IPS DF 6.9 (cell line): ENCODE measurements at regions not wholly inside any gene's neighbourhood (a gene's known extent, or its start where the extent isn't known, plus 50 kb on each side); places are given as distances from the start of the nearest gene placed in this dataset.
"Not testable (repeated sequence)": the region's sequence is repeated elsewhere in the genome, so short reads cannot be mapped to it uniquely, and the experiment has no call there.

Experiments used
- DNase-seq: peaks from one replicate; pipeline ENCODE4 v3.0.0-alpha.2; 2013; ENCODE audit warnings: low read depth, low spot score
- H3K27ac ChIP-seq: one replicate; pipeline ENCODE4 v1.5.1; 2013; ENCODE audit warnings: low read length, control low read depth
- H3K27me3 ChIP-seq: 2 replicates; pipeline ENCODE4 v1.6.1; 2013; ENCODE audit warnings: mild to moderate bottlenecking, low read length; ENCODE audit not compliant: control insufficient read depth, insufficient read depth
- H3K36me3 ChIP-seq: 2 replicates; pipeline ENCODE4 v1.6.1; 2013; ENCODE audit warnings: low read length; ENCODE audit not compliant: control insufficient read depth, insufficient read depth
- H3K4me1 ChIP-seq: 2 replicates; pipeline ENCODE4 v1.6.1; 2013; ENCODE audit warnings: low read length; ENCODE audit not compliant: control insufficient read depth, insufficient read depth
- H3K4me3 ChIP-seq: 2 replicates; pipeline ENCODE4 v1.5.1; 2013; ENCODE audit warnings: mild to moderate bottlenecking, low read length
- H3K9me3 ChIP-seq: 2 replicates; pipeline ENCODE4 v1.6.1; 2013; ENCODE audit warnings: low read length, inconsistent platforms; ENCODE audit not compliant: control insufficient read depth, insufficient read depth
- WGBS: extraction: QIAGEN DNeasy Blood & Tissue Kit; methylation state at CpG from one replicate; pipeline ENCODE4 v1.1.7; 2013; ENCODE audit warnings: mixed read lengths, missing lambda C conversion rate; ENCODE audit not compliant: insufficient read length, insufficient coverage; 5-methylcytosine and 5-hydroxymethylcytosine counted together

DNA sequence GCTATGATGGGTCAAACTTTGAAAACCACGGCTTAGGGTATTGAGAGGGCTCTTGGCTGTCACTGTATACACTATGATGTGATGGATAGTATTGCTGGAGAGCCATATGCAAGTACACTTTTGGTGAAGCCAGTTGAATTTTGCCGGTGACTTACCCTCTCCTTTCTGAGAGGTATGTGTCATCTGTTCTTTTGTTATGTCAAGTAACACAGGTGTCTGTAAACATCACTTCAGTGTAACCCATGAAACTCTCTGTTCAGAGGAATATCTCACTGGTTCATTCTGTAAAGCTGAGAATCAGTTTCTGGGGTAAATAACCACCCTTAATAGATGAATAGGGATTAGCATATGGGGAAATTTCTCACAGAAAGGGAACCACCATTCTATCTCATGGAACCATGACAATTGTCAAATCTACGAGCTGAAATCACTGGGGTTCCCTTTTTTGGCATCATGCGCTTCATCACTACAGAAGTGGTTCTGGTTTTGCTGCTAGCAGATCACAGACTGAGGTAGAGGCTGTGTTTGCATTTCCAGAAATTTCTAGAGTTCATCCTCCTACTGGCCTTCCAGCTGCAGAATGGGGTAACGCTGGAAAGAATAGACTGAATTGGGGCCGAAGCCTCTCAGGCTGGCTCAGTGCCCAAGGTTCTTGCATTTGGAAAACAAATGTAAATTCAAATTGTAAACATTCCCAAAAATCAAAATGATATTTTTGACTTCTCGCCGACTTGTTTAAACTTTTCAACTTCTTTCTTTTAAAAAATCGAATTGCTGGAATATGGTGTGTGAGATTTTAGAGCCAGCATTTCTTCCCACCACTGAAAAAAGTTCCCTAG lies 83.3 kb upstream of the CREB5 start:
- H3K4me1 ChIP-seq, result peaks cover 1% of the 10 kb centered on the region; the same call in 1 of the 2 replicates
- H3K27me3 ChIP-seq, result no peaks in the 10 kb centered on the region
- no peak overlapping the region for H3K4me3 ChIP-seq
- H3K27ac ChIP-seq, result no peak overlapping the region
- no peak for DNase-seq
- no peaks in the 10 kb centered on the region for H3K9me3 ChIP-seq
- 100% methylated on average over 3 of the region's 9 CpGs for WGBS
- H3K36me3 ChIP-seq, result no peaks in the 10 kb centered on the region

DNA sequence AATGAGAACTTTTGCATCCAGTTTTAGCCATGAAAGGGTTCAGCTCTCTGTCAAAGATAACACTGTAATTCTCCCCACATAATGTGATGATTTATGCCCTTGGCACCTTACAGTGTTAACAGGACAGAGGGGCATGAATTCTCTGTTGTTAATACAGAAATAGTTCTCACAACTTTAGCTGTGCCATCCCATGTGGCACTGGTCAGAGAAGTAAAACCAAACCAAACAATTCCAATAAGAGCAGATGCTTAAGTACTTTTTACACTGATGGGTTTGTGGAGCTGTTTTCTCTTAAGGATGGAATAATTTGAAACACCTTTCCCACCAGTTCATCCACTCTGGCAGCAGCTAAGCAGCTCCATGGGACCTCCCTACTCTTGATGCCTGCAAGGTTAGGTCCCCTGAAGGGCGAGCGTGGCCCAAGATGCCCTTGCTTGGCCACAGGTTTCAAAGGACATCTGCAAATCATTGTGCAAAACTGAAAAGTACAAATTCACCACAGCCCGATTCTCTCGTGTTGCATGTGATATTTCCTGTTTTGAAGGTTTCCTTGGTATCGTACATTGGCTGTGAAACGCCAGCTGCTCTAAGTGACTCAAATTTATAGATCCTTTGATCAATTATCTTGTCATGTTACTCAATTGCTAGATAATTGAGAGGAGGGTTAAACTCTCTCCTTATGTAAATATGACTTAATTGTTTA lies 82.5 kb upstream of the CREB5 start:
- no peak for DNase-seq
- H3K4me3 ChIP-seq, result no peak overlapping the region
- no CpG with 5 or more reads among the region's 6 CpGs for WGBS

GRCh38 chr7:28330384-28331070 lies 81.8 kb upstream of the CREB5 start:
- H3K4me3 ChIP-seq, result no peak overlapping the region
- no peaks in the 10 kb centered on the region for H3K36me3 ChIP-seq
- no peak overlapping the region for H3K27ac ChIP-seq
- H3K4me1 ChIP-seq, result peaks cover 1% of the 10 kb centered on the region; the same call in 1 of the 2 replicates
- WGBS, result no CpG with 5 or more reads among the region's 4 CpGs
- H3K27me3 ChIP-seq, result no peaks in the 10 kb centered on the region
- DNase-seq, result no peak
- H3K9me3 ChIP-seq, result no peaks in the 10 kb centered on the region

More for the DNA sequence above, 82.5 kb upstream of the CREB5 start:
- Histone ChIP-seq H3K27ac (no peak overlapping the region), H3K36me3 (no peaks in the 10 kb centered on the region), H3K9me3 (no peaks in the 10 kb centered on the region), H3K27me3 (no peaks in the 10 kb centered on the region), H3K4me1 (peaks cover 1% of the 10 kb centered on the region; the same call in 1 of the 2 replicates)

DNA sequence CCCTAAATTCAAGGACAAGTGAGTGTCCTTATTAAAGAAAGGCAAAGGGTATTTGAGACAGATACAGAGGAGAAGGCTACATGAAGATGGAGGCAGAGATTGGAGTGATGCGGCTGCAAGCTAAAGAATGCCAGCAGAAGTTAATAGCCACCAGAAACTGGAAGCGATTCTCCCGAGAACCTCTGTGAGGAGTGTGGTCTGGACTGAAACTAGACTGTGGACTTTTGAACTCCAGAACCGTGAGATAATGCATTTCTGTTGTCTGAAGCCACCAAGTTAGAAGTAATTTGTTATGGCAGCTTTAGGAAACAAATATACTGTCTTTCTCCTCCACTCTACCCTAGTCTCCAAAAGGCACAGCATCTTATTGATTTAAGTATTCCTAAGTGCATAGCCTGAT lies 80.3 kb upstream of the CREB5 start:
- DNase-seq, result no peak
- Histone ChIP-seq H3K4me3 (no peak overlapping the region), H3K27me3 (no peaks in the 10 kb centered on the region), H3K27ac (no peak overlapping the region), H3K36me3 (no peaks in the 10 kb centered on the region), H3K9me3 (no peaks in the 10 kb centered on the region), H3K4me1 (peaks cover 1% of the 10 kb centered on the region; the same call in 1 of the 2 replicates)
- WGBS, result no CpG with 5 or more reads among the region's 4 CpGs

DNA sequence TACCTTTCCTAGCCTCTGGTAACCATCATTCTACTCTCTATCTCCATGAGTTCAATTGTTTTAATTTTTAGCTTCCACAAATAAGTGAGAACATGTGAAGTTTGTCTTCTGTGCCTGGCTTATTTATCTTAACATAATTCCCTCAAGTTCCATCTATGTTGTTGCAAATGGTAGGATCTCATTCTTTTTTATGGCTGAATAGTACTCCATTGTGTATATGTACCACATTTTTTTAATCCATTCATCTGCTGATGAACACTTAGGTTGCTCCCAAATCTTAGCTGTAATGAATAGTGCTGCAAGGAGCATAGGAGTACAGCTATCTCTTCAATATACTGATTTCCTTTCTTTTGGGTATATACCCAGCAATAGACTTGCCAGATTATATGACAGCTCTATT lies 78.8 kb upstream of the CREB5 start:
- H3K27ac ChIP-seq, H3K4me3 ChIP-seq, H3K4me1 ChIP-seq, H3K36me3 ChIP-seq, H3K9me3 ChIP-seq, H3K27me3 ChIP-seq, DNase-seq: not testable (repeated sequence)

- Histone ChIP-seq H3K27ac (no peak overlapping the region), H3K4me3 (no peak overlapping the region), H3K9me3 (no peaks in the 10 kb centered on the region), H3K4me1 (no peaks in the 10 kb centered on the region), H3K27me3 (no peaks in the 10 kb centered on the region), H3K36me3 (no peaks in the 10 kb centered on the region)
- no peak for DNase-seq
- WGBS, result no CpG with 5 or more reads among the region's 2 CpGs
These were observed 75.5 kb upstream of the CREB5 start for GRCh38 chr7:28336806-28337205.

DNA sequence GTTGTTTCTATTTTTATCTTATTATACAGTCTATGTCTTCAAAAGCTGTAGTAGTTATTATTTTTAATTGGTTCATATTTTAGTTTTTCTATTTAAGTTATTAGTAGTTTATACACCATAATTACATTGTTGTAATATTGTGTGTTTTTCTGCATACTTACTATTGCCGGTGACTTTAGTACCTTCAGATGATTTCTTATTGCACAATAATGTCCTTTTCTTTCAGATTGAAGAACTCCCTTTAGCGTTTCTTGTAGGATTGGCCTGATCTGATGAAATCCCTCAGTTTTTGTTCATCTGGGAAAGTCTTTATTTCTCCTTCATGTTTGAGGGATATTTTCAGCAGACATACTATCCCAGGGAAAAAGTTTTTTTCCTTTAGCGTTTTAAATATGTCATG lies 74.3 kb upstream of the CREB5 start:
- H3K4me3 ChIP-seq, result no peak overlapping the region
- no peak for DNase-seq
- H3K27me3 ChIP-seq, result no peaks in the 10 kb centered on the region
- WGBS, result no CpG with 5 or more reads among the region's 3 CpGs
- no peaks in the 10 kb centered on the region for H3K36me3 ChIP-seq
- H3K4me1 ChIP-seq, result no peaks in the 10 kb centered on the region
- no peak overlapping the region for H3K27ac ChIP-seq
- no peaks in the 10 kb centered on the region for H3K9me3 ChIP-seq

GRCh38 chr7:28343462-28343861 lies 68.9 kb upstream of the CREB5 start:
- Histone ChIP-seq H3K27ac (no peak overlapping the region), H3K27me3 (no peaks in the 10 kb centered on the region), H3K4me1 (no peaks in the 10 kb centered on the region), H3K4me3 (no peak overlapping the region), H3K9me3 (no peaks in the 10 kb centered on the region), H3K36me3 (no peaks in the 10 kb centered on the region)
- no CpG with 5 or more reads among the region's 1 CpG for WGBS
- DNase-seq, result no peak

DNA sequence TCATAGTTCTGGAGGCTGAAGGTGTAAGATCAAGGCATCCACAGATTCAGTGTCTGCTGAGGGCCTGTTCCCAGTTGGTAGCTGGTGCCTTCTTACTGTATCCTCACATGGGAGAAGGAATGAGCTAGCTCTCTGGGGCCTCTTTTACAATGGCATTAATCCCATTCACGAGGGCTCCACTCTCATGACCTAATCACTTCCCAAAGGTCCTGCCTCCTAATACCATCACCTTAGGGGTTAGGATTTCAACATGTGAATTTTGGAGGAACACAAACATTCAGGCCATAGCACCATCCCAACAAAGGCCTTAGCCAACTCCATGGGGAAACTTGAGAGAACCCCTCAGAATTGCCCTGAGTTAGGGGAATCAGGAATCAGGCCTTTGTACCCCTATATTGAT lies 66.1 kb upstream of the CREB5 start:
- Histone ChIP-seq H3K27ac (no peak overlapping the region), H3K36me3 (no peaks in the 10 kb centered on the region), H3K9me3 (no peaks in the 10 kb centered on the region), H3K4me3 (no peak overlapping the region), H3K27me3 (no peaks in the 10 kb centered on the region), H3K4me1 (no peaks in the 10 kb centered on the region)
- DNase-seq, result no peak
- WGBS, result no CpG with 5 or more reads among the region's 1 CpG

DNA sequence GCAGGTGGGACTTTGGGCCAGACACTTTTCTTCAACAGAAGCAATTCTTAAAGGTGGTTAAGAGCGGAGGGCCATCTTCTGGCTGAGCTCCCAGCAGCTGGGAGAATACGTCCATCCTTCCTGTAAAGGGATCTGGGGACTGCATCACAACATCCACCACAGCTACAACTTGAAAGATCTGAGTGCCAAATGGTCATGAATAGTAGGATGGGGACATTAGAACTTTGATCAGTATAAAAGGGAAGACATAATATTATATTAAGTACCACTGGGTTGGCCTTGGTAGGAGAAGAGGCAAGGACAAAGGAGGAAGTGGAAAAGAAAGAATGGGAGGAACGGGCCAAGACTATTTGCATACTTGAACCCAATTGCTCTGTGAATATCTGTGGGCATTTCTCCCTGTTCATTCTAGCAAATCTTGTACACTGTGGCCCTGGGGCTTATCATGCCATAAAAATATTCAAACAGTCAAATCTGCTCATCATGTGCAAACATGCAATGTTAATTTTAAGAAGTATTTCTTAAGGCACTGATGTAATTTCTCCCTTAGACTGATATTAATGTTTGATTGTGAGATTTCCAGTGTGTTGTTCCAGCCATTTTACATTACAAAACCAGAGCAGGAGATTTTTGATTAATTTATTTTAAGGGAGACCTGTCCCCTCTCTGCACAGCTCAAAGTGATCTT lies 65.5 kb upstream of the CREB5 start:
- no peak for DNase-seq
- Histone ChIP-seq H3K4me3 (no peak overlapping the region), H3K27me3 (no peaks in the 10 kb centered on the region), H3K36me3 (no peaks in the 10 kb centered on the region), H3K27ac (no peak overlapping the region), H3K9me3 (no peaks in the 10 kb centered on the region), H3K4me1 (no peaks in the 10 kb centered on the region)
- WGBS, result no CpG with 5 or more reads among the region's 3 CpGs
